GM12878 (cell line): ENCODE measurements at regions not wholly inside any gene's neighbourhood (a gene's known extent, or its start where the extent isn't known, plus 50 kb on each side); places are given as distances from the start of the nearest gene placed in this dataset.

Experiments
- ATF7 ChIP-seq: fragments of 450-650 bp; IDR thresholded peaks from 2 replicates; pipeline ENCODE4 v1.6.1; 2016; ENCODE audit warnings: low read depth, mild to moderate bottlenecking
- CHD2 ChIP-seq: IDR thresholded peaks from 2 replicates; pipeline ENCODE4 v1.6.1; 2011; ENCODE audit warnings: low read depth, low read length, improper control_type of control experiment, borderline replicate concordance
- EGR1 ChIP-seq, 2 experiments: IDR thresholded peaks; 1 replicate in 1 of 2; 2 replicates in 1 of 2; pipeline ENCODE4 v1.6.1; 2011 to 2012; ENCODE audit warnings: low read depth in 2 of 2, low read length in 2 of 2, borderline replicate concordance in 1 of 2, mild to moderate bottlenecking in 1 of 2, moderate library complexity in 1 of 2
- EP300 ChIP-seq, 2 experiments: fragments of 150-350 bp in 1 of 2; IDR thresholded peaks; 2 replicates each; pipeline ENCODE4 v1.6.1; 2011 to 2012; ENCODE audit warnings: low read depth in 2 of 2, low read length in 2 of 2, borderline replicate concordance in 1 of 2, improper control_type of control experiment in 1 of 2, inconsistent platforms in 1 of 2; ENCODE audit not compliant: control insufficient read depth in 1 of 2
- ESRRA ChIP-seq: IDR thresholded peaks from 2 replicates; pipeline ENCODE4 v1.6.1; 2012; ENCODE audit warnings: mild to moderate bottlenecking, low read length, improper control_type of control experiment
- FOXM1 ChIP-seq: IDR thresholded peaks from 2 replicates; pipeline ENCODE4 v1.6.1; 2012; ENCODE audit warnings: low read depth, mild to moderate bottlenecking, inconsistent platforms, low read length, moderate library complexity
- NFYB ChIP-seq: IDR thresholded peaks from 2 replicates; pipeline ENCODE4 v1.6.1; 2011; ENCODE audit warnings: low read depth, mild to moderate bottlenecking, low read length, improper control_type of control experiment, moderate library complexity; ENCODE audit not compliant: insufficient read depth
- TBL1XR1 ChIP-seq: IDR thresholded peaks from 2 replicates; pipeline ENCODE4 v1.6.1; 2012; ENCODE audit warnings: low read depth, low read length, improper control_type of control experiment
- TCF12 ChIP-seq: IDR thresholded peaks from 2 replicates; pipeline ENCODE4 v1.6.1; 2011; ENCODE audit warnings: low read depth, mild to moderate bottlenecking, low read length
- YY1 ChIP-seq: IDR thresholded peaks from 2 replicates; pipeline ENCODE4 v1.6.1; 2011; ENCODE audit warnings: low read depth, mild to moderate bottlenecking, low read length
- TF ChIP-seq, protein P1 (sequence below): IDR thresholded peaks from 2 replicates; pipeline ENCODE4 v1.6.1; 2012; ENCODE audit warnings: low read length, inconsistent platforms
- TF ChIP-seq, protein P2 (sequence below), 3 experiments: IDR thresholded peaks in 2 of 3; conservative IDR thresholded peaks in 1 of 3; 2 replicates each; pipeline ENCODE4 v1.5.1; 2011; ENCODE audit warnings: low read depth in 3 of 3, low read length in 3 of 3, mild to moderate bottlenecking in 3 of 3, control low read depth in 2 of 3, moderate library complexity in 2 of 3, inconsistent platforms in 1 of 3, mixed read lengths in 1 of 3; ENCODE audit not compliant: control insufficient read depth in 2 of 3, insufficient read depth in 1 of 3; ENCODE audit errors: extremely low read depth in 1 of 3
- TF ChIP-seq, protein P3 (sequence below): IDR thresholded peaks from 2 replicates; pipeline ENCODE4 v1.6.1; 2011; ENCODE audit warnings: borderline replicate concordance, low read depth, mild to moderate bottlenecking, moderate library complexity, low read length; ENCODE audit not compliant: insufficient read depth, poor library complexity, severe bottlenecking

DNA sequence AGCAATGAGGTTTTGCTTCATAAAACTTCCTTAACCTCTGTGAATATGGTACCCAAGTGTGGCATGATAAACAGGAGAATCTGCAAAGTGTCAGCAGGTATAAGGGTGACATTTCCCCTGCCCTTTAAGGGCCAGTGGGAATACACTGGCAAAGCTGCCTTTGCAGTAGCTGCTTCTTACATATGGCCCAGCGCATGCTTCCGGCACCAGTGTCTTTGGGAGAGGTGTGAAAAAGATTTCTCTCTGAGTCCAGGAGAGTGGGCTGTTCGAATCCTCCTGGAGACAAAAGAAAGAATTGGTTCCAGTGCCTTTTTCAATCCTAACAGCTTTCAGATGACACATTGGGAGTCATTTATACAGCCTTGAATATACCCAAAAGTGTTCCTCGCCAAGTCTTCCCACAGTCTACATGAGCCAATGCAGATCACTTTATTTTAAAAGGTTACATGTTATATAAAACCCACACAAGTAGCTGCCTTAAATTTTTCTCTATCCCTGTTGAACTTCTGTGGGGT is 437.7 kb downstream of the PRKD1 start:
- TF ChIP-seq, protein P1, sequence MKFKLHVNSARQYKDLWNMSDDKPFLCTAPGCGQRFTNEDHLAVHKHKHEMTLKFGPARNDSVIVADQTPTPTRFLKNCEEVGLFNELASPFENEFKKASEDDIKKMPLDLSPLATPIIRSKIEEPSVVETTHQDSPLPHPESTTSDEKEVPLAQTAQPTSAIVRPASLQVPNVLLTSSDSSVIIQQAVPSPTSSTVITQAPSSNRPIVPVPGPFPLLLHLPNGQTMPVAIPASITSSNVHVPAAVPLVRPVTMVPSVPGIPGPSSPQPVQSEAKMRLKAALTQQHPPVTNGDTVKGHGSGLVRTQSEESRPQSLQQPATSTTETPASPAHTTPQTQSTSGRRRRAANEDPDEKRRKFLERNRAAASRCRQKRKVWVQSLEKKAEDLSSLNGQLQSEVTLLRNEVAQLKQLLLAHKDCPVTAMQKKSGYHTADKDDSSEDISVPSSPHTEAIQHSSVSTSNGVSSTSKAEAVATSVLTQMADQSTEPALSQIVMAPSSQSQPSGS = no peak
- no peak for TF ChIP-seq CHD2
- TF ChIP-seq EP300 (IDR thresholded peaks at IDR 0.05; ENCODE audit: borderline replicate concordance in 1 of 2, control insufficient read depth in 1 of 2, low read depth in 2 of 2, low read length in 2 of 2) = no peak
- TF ChIP-seq EGR1 (IDR thresholded peaks at IDR 0.05; ENCODE audit: borderline replicate concordance in 1 of 2, low read depth in 2 of 2, low read length in 2 of 2) = no peak
- TF ChIP-seq TBL1XR1 = no peak
- TF ChIP-seq, protein P2, sequence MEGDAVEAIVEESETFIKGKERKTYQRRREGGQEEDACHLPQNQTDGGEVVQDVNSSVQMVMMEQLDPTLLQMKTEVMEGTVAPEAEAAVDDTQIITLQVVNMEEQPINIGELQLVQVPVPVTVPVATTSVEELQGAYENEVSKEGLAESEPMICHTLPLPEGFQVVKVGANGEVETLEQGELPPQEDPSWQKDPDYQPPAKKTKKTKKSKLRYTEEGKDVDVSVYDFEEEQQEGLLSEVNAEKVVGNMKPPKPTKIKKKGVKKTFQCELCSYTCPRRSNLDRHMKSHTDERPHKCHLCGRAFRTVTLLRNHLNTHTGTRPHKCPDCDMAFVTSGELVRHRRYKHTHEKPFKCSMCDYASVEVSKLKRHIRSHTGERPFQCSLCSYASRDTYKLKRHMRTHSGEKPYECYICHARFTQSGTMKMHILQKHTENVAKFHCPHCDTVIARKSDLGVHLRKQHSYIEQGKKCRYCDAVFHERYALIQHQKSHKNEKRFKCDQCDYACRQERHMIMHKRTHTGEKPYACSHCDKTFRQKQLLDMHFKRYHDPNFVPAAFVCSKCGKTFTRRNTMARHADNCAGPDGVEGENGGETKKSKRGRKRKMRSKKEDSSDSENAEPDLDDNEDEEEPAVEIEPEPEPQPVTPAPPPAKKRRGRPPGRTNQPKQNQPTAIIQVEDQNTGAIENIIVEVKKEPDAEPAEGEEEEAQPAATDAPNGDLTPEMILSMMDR (IDR thresholded peaks at IDR 0.05 in 2 of 3, conservative IDR thresholded peaks at IDR 0.05 in 1 of 3; ENCODE audit: control insufficient read depth in 2 of 3, extremely low read depth in 1 of 3, insufficient read depth in 1 of 3, low read depth in 3 of 3, low read length in 3 of 3) = no peak
- no peak for TF ChIP-seq ESRRA
- no peak for TF ChIP-seq FOXM1
- no peak for TF ChIP-seq NFYB
- TF ChIP-seq, protein P3, sequence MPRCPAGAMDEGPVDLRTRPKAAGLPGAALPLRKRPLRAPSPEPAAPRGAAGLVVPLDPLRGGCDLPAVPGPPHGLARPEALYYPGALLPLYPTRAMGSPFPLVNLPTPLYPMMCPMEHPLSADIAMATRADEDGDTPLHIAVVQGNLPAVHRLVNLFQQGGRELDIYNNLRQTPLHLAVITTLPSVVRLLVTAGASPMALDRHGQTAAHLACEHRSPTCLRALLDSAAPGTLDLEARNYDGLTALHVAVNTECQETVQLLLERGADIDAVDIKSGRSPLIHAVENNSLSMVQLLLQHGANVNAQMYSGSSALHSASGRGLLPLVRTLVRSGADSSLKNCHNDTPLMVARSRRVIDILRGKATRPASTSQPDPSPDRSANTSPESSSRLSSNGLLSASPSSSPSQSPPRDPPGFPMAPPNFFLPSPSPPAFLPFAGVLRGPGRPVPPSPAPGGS = no peak
- TF ChIP-seq YY1 = no peak
- no peak for TF ChIP-seq ATF7
- TF ChIP-seq TCF12 = no peak
